K562 (cell line): ENCODE measurements at regions not wholly inside any gene's neighbourhood (a gene's known extent, or its start where the extent isn't known, plus 50 kb on each side); places are given as distances from the start of the nearest gene placed in this dataset.

Experiments
- CBX1 ChIP-seq: sonication (generic); IDR thresholded peaks from 2 replicates; pipeline ENCODE4 v1.6.1; 2016; ENCODE audit warnings: antibody characterized with exemption, low read depth, mild to moderate bottlenecking
- MED1 ChIP-seq: sonication (generic); formaldehyde crosslinking; IDR thresholded peaks from 2 replicates; pipeline ENCODE4 v1.8.1; 2023; ENCODE audit warnings: missing genetic modification reagents, borderline replicate concordance
- PHB2 ChIP-seq: fragments of 450-650 bp; IDR thresholded peaks from 2 replicates; pipeline ENCODE4 v1.6.1; 2017; ENCODE audit warnings: low read depth
- POLR2A ChIP-seq: fragments of 450-650 bp; conservative IDR thresholded peaks from 2 replicates; pipeline ENCODE4 v1.6.1; 2016
- RFX5 ChIP-seq: IDR thresholded peaks from 2 replicates; pipeline ENCODE4 v1.6.1; 2011; ENCODE audit warnings: low read depth, mild to moderate bottlenecking, improper control_type of control experiment, low read length
- ZNF644 ChIP-seq: fragments of 200-800 bp; sonication (Bioruptor generic); IDR thresholded peaks from 2 replicates; pipeline ENCODE4 v1.6.1; 2016; ENCODE audit warnings: low read depth, missing genetic modification characterization, missing compliant biosample characterization
- TF ChIP-seq, protein P1 (sequence below), 2 experiments: fragments of 200-800 bp in 1 of 2; sonication (Bioruptor generic) in 1 of 2; sonication (generic) in 1 of 2; formaldehyde crosslinking in 1 of 2; IDR thresholded peaks in 1 of 2; conservative IDR thresholded peaks in 1 of 2; 2 replicates each; pipeline versions ENCODE4 v1.5.0 to v1.6.1; 2016 to 2020; ENCODE audit warnings: missing compliant biosample characterization in 1 of 2, missing genetic modification characterization in 1 of 2, missing genetic modification reagents in 1 of 2

DNA sequence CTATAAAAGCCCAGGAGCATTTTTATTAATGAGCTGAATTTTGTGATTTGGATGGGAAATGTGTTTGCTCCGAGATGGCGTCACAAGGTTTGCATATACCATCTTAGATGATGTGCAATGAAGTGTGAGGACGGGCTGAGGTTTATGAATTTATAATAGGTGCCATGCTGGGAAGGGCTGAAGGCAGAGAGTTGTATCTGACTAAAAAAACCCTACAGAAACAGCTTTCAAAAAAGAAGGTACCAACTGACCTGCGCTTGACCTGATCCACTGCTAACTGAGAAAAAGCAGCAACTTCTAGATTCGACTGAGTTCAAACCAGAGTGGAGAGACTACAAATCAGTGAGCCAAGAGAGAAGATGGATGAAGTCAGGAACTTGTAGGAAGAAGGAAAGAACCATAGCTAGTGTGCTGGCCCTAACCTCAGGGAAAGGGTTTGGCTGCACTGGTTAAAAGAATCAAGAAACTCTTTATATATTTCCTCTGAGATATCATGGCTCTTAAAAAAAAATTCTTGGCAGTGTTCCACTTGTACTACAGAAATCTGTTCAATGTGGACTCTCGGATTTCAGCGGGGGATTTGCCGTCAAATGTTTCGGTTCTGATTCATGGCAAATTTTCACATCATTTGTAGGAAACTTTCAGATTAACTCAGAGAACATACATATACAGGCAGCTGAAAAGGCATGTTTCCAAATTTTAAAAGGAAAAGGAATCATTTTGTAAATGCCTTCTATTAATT, 56.5 kb upstream of the HDGFL1 start:
- TF ChIP-seq MED1 (CRISPR knock-in tag): no peak
- no peak for TF ChIP-seq PHB2
- no peak for TF ChIP-seq RFX5
- TF ChIP-seq, protein P1, sequence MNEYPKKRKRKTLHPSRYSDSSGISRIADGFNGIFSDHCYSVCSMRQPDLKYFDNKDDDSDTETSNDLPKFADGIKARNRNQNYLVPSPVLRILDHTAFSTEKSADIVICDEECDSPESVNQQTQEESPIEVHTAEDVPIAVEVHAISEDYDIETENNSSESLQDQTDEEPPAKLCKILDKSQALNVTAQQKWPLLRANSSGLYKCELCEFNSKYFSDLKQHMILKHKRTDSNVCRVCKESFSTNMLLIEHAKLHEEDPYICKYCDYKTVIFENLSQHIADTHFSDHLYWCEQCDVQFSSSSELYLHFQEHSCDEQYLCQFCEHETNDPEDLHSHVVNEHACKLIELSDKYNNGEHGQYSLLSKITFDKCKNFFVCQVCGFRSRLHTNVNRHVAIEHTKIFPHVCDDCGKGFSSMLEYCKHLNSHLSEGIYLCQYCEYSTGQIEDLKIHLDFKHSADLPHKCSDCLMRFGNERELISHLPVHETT (CRISPR knock-in tag; conservative IDR thresholded peaks at IDR 0.05 in 1 of 2, IDR thresholded peaks at IDR 0.05 in 1 of 2): no peak
- TF ChIP-seq POLR2A: no peak
- TF ChIP-seq ZNF644 (tag): no peak
- TF ChIP-seq CBX1: no peak
